ENCODE measurements at regions not wholly inside any gene's neighbourhood (a gene's known extent, or its start where the extent isn't known, plus 50 kb on each side); places are given as distances from the start of the nearest gene placed in this dataset.

DNA sequence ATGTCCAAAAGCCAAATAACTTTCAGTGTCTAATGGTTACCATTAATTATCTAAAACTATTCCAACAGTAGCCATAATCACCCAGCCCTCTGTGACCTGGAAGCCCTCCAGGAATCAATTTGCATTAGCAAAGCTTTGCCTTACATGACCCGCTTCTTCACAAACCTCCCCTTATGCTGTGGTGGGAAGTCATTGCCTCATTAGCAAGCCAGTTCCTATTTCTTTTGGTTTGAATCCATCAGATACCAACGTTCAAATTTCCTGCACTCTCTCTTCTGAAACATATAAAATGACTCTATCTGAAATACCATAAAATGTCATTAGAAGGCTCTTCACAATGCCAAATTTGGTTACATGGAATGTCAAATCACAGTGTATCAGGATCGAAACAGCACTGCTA is 268.3 kb upstream of the PRKD1 start:
- Histone ChIP-seq H3K4me1 (ENCODE audit: insufficient read depth) (no peaks in the 10 kb centered on the region), H3K9me2 (ENCODE audit: insufficient read depth) (no peaks in the 10 kb centered on the region; the same call in 1 of the 2 replicates), H2AFZ (no peak overlapping the region), H3K36me3 (ENCODE audit: insufficient read depth) (no peaks in the 10 kb centered on the region), H3F3A (replicated peaks; ENCODE audit: low read depth) (no peaks in the 10 kb centered on the region), H3K4me3 (no peak overlapping the region), H3K27ac (ENCODE audit: low read depth) (no peak overlapping the region), H4K20me1 (replicated peaks; ENCODE audit: insufficient read depth) (no peaks in the 10 kb centered on the region), H3K27me3 (ENCODE audit: insufficient read depth) (no peaks in the 10 kb centered on the region), H3K79me2 (replicated peaks; ENCODE audit: insufficient read depth) (no peaks in the 10 kb centered on the region), H3K4me2 (0 out of 2 replicates have a peak overlapping the region, but pooled peaks have one; percentile 13)
- DNase-seq (ENCODE audit: low spot score) = peak; percentile 7
- Mint-ChIP-seq H3K27me3 (ENCODE audit: insufficient read depth, low read depth, poor library complexity) (no peaks in the 10 kb centered on the region), H3K9me3 (no peaks in the 10 kb centered on the region), H3K36me3 (ENCODE audit: low read depth) (no peaks in the 10 kb centered on the region), H3K27ac (peak overlapping the region; percentile 53; the same call in 1 of the 2 replicates), H3K4me3 (no peak overlapping the region), H3K4me1 (peaks cover 8% of the 10 kb centered on the region)
- TF ChIP-seq ZNF331 (CRISPR knock-in tag; IDR thresholded peaks at IDR 0.05; ENCODE audit: low read depth) (no peak), STAT1 (IDR thresholded peaks at IDR 0.05; ENCODE audit: unreplicated experiment) (no peak), POLR2AphosphoS5 (IDR thresholded peaks at IDR 0.05; ENCODE audit: low read depth) (no peak), JUNB (IDR thresholded peaks at IDR 0.05; ENCODE audit: unreplicated experiment) (no peak), EZH2phosphoT487 (IDR thresholded peaks at IDR 0.05; ENCODE audit: unreplicated experiment) (no peak), ZNF114 (CRISPR knock-in tag; IDR thresholded peaks at IDR 0.05) (no peak), NANOG (IDR thresholded peaks at IDR 0.05; ENCODE audit: borderline replicate concordance) (no peak), CREB1 (CRISPR knock-in tag; IDR thresholded peaks at IDR 0.05; ENCODE audit: low read depth) (no peak), EZH2 (IDR thresholded peaks at IDR 0.05; ENCODE audit: low read depth, unreplicated experiment) (no peak)
- TF ChIP-seq, protein P1, sequence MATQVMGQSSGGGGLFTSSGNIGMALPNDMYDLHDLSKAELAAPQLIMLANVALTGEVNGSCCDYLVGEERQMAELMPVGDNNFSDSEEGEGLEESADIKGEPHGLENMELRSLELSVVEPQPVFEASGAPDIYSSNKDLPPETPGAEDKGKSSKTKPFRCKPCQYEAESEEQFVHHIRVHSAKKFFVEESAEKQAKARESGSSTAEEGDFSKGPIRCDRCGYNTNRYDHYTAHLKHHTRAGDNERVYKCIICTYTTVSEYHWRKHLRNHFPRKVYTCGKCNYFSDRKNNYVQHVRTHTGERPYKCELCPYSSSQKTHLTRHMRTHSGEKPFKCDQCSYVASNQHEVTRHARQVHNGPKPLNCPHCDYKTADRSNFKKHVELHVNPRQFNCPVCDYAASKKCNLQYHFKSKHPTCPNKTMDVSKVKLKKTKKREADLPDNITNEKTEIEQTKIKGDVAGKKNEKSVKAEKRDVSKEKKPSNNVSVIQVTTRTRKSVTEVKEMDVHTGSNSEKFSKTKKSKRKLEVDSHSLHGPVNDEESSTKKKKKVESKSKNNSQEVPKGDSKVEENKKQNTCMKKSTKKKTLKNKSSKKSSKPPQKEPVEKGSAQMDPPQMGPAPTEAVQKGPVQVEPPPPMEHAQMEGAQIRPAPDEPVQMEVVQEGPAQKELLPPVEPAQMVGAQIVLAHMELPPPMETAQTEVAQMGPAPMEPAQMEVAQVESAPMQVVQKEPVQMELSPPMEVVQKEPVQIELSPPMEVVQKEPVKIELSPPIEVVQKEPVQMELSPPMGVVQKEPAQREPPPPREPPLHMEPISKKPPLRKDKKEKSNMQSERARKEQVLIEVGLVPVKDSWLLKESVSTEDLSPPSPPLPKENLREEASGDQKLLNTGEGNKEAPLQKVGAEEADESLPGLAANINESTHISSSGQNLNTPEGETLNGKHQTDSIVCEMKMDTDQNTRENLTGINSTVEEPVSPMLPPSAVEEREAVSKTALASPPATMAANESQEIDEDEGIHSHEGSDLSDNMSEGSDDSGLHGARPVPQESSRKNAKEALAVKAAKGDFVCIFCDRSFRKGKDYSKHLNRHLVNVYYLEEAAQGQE (IDR thresholded peaks at IDR 0.05; ENCODE audit: unreplicated experiment) = no peak
- TF ChIP-seq, protein P2, sequence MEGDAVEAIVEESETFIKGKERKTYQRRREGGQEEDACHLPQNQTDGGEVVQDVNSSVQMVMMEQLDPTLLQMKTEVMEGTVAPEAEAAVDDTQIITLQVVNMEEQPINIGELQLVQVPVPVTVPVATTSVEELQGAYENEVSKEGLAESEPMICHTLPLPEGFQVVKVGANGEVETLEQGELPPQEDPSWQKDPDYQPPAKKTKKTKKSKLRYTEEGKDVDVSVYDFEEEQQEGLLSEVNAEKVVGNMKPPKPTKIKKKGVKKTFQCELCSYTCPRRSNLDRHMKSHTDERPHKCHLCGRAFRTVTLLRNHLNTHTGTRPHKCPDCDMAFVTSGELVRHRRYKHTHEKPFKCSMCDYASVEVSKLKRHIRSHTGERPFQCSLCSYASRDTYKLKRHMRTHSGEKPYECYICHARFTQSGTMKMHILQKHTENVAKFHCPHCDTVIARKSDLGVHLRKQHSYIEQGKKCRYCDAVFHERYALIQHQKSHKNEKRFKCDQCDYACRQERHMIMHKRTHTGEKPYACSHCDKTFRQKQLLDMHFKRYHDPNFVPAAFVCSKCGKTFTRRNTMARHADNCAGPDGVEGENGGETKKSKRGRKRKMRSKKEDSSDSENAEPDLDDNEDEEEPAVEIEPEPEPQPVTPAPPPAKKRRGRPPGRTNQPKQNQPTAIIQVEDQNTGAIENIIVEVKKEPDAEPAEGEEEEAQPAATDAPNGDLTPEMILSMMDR (conservative IDR thresholded peaks at IDR 0.05; ENCODE audit: low read depth in 2 of 2) = no peak
- TF ChIP-seq, protein P3, sequence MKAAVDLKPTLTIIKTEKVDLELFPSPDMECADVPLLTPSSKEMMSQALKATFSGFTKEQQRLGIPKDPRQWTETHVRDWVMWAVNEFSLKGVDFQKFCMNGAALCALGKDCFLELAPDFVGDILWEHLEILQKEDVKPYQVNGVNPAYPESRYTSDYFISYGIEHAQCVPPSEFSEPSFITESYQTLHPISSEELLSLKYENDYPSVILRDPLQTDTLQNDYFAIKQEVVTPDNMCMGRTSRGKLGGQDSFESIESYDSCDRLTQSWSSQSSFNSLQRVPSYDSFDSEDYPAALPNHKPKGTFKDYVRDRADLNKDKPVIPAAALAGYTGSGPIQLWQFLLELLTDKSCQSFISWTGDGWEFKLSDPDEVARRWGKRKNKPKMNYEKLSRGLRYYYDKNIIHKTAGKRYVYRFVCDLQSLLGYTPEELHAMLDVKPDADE (IDR thresholded peaks at IDR 0.05) = no peak
- TF ChIP-seq, protein P4, sequence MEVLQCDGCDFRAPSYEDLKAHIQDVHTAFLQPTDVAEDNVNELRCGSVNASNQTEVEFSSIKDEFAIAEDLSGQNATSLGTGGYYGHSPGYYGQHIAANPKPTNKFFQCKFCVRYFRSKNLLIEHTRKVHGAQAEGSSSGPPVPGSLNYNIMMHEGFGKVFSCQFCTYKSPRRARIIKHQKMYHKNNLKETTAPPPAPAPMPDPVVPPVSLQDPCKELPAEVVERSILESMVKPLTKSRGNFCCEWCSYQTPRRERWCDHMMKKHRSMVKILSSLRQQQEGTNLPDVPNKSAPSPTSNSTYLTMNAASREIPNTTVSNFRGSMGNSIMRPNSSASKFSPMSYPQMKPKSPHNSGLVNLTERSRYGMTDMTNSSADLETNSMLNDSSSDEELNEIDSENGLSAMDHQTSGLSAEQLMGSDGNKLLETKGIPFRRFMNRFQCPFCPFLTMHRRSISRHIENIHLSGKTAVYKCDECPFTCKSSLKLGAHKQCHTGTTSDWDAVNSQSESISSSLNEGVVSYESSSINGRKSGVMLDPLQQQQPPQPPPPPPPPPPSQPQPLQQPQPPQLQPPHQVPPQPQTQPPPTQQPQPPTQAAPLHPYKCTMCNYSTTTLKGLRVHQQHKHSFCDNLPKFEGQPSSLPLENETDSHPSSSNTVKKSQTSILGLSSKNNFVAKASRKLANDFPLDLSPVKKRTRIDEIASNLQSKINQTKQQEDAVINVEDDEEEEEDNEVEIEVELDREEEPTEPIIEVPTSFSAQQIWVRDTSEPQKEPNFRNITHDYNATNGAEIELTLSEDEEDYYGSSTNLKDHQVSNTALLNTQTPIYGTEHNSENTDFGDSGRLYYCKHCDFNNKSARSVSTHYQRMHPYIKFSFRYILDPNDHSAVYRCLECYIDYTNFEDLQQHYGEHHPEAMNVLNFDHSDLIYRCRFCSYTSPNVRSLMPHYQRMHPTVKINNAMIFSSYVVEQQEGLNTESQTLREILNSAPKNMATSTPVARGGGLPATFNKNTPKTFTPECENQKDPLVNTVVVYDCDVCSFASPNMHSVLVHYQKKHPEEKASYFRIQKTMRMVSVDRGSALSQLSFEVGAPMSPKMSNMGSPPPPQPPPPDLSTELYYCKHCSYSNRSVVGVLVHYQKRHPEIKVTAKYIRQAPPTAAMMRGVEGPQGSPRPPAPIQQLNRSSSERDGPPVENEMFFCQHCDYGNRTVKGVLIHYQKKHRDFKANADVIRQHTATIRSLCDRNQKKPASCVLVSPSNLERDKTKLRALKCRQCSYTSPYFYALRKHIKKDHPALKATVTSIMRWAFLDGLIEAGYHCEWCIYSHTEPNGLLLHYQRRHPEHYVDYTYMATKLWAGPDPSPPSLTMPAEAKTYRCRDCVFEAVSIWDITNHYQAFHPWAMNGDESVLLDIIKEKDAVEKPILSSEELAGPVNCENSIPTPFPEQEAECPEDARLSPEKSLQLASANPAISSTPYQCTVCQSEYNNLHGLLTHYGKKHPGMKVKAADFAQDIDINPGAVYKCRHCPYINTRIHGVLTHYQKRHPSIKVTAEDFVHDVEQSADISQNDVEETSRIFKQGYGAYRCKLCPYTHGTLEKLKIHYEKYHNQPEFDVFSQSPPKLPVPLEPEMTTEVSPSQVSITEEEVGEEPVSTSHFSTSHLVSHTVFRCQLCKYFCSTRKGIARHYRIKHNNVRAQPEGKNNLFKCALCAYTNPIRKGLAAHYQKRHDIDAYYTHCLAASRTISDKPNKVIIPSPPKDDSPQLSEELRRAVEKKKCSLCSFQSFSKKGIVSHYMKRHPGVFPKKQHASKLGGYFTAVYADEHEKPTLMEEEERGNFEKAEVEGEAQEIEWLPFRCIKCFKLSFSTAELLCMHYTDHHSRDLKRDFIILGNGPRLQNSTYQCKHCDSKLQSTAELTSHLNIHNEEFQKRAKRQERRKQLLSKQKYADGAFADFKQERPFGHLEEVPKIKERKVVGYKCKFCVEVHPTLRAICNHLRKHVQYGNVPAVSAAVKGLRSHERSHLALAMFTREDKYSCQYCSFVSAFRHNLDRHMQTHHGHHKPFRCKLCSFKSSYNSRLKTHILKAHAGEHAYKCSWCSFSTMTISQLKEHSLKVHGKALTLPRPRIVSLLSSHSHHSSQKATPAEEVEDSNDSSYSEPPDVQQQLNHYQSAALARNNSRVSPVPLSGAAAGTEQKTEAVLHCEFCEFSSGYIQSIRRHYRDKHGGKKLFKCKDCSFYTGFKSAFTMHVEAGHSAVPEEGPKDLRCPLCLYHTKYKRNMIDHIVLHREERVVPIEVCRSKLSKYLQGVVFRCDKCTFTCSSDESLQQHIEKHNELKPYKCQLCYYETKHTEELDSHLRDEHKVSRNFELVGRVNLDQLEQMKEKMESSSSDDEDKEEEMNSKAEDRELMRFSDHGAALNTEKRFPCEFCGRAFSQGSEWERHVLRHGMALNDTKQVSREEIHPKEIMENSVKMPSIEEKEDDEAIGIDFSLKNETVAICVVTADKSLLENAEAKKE (CRISPR knock-in tag; IDR thresholded peaks at IDR 0.05) = no peak
- ATAC-seq = peak; percentile 54

Data from GM23338 (cell line).